ENCODE measurements at regions not wholly inside any gene's neighbourhood (a gene's known extent, or its start where the extent isn't known, plus 50 kb on each side); places are given as distances from the start of the nearest gene placed in this dataset.
A peak's percentile ranks its signal among the peaks of the same experiment; 100 is the strongest.

DNA sequence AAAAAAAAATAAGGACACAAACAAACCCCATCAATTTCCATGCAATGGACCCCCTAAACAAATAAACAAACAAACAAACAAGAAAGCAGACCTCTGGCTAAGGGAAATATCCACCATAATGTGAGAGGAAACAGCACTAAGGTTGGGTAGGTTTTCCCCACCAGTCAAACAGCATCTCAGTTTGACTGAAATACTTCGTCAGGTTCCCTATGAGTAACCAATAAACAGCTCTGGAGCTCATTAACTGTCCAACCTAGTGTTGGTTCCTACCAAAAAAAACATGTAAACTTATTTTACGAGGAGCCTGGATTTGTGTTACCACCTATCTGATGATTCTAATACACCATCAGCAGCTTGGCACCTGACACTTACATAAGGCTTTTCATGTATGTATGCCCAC lies 198.5 kb upstream of the TARS1 start:
- DNase-seq (ENCODE audit: low read depth): no peak

DNA sequence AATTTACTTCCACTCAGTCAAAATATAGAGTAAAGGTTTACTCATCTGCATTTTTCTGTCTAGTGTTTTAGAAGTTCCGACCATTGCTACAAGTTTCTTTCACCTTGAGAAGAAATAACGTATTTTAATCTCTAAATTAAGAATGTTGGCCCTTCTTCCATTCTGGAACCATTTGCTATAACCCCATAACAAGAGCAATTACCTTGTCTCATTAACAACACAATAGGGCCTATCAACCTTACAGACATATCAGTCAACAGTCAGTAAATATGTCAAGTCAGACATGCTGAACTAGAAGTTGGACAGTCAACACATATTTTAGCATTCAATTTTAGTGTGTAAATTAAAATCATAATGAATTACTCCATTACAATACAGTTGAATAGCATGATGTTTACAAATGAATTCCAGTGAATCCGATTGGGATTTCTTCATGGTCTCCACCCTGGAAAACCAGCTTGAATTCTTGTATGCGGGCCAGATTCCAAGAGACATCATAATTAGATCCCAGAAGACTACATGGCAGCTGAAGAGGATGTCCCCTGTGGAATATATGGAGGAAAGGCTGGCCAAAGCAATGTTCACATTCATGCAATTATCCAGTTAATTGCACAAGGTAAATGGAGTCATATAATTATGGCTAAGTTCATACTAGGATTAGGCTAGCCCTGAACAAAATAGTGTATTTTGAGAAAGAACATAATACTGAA lies 196.2 kb upstream of the TARS1 start:
- DNase-seq (ENCODE audit: low read depth): no peak

DNA sequence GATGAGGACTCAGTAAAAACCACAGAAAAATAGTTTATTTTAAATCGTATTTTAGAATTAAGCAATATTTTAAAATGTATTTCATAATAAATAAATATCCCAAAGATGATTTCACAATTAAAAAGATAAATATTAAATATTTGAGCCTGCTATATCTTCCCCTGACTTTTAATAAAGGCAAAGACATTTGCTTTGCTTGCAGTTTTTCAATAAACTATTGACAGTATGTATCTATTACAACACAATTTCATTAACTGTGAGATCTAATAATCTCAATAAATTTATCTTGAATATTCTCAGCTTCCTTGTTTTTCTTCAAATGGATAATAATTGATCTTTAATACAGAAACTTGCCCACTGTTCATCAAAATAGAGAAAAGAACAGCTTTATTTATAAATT lies 186.2 kb upstream of the TARS1 start:
- DNase-seq (ENCODE audit: low read depth): no peak

DNA sequence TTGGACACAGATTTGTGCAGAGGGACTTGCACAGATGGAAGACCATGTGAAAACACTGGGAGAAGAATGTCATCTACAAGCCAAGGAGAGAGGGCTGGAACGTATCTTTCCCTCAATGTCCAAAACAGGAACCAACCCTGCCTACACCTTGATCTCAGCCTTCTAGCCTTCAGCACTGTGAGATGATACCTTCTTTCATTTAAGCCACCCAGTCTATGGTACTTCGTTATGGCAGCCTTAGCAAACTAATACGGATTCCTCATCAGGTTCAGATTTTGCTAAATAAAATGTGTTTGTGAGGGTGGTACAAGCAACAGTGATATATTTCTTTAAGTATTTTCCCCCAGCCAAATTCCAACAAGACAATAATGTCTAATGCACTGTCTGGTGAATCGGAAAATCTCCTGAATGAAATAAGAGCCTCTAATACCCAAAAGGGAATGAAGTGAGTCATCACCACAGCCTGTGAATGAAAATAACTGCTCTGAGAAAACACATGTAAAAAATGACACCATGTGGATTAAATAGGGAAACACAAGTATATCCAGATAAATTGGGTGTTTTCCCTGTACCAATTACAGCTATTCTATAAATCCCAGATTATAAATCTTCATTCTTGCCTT lies 182.8 kb upstream of the TARS1 start:
- peak; percentile 85 for DNase-seq (ENCODE audit: low read depth)

DNA sequence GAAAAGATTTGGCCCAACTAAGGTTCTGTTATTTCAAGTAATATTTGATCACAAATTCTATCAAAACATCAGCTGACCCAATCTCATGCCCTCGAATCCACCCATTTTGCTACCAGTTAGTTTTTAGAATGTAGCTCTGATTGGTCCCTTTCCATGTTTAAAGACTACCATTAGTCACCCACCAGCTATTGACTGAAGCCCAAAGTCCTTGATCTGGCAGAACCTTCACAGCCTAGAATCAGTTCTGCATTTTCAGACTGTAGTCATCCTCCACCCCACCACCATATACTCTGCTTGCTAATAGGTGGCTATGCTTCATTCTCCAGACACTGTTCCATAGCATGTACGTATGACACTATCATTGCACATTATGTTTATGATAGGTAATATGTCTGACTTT lies 182.2 kb upstream of the TARS1 start:
- DNase-seq (ENCODE audit: low read depth): no peak

DNA sequence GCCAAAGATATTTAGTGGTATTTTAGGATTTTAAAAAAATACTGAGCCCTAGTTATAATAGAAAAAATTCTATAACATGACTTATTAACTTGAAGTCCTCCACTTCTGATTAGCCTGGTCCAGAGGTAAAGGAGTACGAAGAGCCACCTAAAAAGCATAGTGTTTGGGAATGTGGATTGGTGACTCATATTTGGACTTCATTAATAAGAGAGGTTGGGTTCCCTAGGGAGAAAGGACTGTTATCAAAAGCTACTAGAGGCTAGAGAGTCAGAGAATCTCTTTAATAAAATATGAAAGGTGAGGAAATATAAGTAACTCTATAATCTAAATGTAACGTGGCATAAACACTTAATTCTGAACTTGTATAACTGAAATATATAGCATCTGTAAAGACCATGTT lies 180.7 kb upstream of the TARS1 start:
- DNase-seq (ENCODE audit: low read depth): peak; percentile 6

DNA sequence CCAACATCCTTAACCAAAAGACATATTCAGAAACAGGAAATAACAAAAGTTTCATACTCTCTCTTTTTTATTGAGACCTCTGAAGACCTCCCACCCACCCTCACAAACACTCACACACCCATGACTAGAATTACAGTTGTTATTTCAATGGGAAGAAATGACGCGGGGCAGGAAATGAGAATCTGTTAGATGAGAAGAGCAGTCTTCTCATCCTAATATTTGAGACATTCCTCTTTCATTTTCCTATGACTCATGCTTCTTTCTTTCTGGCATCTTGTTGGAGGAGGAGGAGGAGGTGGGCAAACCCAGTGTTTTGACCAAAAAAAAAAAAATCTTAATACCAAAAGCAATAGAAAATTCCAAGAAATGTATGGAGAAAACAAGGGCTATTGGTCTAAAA lies 179.5 kb upstream of the TARS1 start:
- no peak for DNase-seq (ENCODE audit: low read depth)

DNA sequence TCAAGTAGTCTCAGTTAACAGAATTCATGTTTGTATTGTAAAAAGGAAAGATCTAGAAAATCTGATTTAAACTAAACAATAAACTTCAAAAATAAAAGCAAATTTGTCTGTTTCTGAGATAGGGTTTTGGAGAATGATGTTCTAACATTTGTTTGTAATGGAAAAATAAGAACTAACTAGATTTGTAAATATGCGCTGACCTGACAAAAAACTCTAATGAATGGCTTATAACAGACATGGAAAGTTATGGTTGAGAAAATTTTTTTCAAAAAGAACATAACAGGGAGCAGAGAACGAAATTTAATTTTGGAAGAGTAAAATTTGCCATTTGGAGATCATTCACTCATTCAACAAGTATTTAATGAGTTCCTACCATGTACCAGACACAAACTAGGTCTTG lies 179.0 kb upstream of the TARS1 start:
- DNase-seq (ENCODE audit: low read depth): no peak

DNA sequence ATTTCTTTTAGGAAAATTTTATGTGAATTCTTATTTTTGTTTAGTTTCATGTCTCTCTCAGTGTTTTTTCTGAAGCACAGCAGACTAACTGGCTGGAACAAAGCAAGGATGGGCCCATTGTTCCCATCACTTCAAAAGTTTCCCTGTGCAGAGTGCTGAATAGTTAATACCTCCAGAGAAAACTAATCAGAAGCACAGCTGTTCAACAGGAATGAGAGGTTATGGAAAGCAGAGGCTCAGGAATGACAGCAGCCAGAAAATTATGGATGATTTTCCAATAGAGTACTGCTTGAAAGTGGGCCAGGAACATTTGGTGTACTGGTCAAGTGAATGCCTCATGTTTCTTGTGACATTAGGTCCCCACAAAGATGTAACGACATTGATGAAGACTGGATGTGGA lies 173.0 kb upstream of the TARS1 start:
- DNase-seq (ENCODE audit: low read depth): no peak

DNA sequence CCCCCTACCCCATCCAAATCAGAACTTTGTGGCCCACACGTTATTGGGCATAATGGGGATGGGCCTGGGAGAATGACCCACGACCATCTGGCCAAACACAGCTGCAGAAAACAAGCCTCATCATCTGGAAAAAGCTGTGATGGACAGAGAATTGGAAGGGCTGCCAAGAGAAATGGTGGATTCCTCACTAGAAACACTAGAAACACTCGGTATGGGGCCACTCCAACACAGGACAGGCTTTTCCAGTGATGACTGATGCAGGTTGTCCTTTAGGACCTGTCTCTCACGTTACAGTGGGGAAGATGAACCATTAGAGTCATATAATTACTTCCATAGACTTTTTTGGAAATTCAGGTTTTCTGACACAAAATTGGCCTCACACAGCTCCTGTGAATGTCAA lies 172.4 kb upstream of the TARS1 start:
- DNase-seq (ENCODE audit: low read depth): no peak

DNA sequence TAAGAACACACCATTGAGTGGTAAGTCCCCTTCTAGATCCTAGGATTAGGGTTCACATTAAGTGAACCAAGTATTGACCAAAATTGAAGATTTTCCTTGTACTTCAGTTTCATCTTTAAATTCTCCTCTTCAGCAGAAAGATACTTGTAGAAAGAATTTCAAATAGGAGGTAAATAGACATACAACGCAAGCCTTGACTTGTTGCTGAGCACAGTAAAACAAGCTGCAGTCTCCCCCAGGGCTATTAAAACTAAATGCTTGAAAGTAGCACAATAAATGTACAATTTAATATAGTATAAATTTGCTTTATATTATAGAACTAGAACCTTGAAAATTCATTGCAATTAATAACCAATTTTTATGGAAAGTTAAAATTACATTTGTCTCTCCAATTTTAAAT lies 170.1 kb upstream of the TARS1 start:
- DNase-seq (ENCODE audit: low read depth): no peak

DNA sequence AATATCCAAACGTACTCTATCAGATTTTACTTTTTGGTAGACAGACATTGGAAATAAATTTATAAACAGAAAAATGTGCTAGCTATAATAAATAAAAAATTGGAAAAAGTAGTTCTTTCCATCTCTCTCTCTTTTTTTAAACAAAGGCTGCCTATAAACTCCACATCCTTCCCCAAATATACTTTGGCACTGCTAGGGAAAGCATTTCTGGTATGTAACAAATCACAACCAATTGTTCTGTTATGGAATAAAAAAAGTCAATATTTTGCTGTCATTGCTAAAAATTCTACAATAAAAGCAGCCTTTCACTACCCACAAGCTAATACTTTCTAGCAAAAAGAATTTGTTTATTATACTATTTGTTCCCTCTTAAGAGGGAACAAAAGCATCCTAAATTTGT lies 169.2 kb upstream of the TARS1 start:
- DNase-seq (ENCODE audit: low read depth): no peak

DNA sequence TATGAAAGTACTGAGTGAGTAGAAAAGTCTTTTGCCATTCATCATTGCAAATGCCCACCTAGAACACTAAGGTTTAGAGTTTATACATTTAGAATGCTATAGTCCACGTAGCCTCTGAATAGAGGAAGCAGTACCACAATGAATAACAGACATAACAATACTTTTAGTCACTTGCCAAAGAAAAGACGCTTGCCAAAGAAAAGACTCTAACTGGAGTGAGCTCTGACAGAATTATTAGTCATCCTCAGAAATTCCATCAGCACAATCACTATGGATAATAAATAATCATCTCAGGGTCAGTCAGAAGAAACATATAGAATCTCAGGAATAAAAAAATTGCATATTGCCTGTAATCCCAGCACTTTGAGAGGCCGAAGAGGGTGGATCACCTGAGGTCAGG lies 168.5 kb upstream of the TARS1 start:
- DNase-seq (ENCODE audit: low read depth): peak; percentile 93

DNA sequence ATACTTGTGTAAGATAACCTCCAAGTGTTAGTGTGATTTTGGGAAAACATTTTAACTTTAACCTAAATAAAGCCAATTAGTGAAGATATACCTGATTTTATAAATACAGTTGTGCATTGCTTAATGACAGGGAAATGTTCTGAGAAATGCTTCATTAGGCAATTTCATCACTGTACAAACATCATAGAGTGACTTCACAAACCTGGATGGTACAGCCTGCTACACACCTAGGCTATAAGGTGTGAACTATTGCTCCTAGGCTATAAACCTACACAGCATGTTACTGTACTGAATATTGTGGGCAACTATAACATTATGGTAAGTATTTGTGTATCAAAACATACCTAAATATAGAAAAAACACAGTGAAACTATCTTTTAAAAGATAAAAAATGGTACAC lies 166.8 kb upstream of the TARS1 start:
- peak; percentile 34 for DNase-seq (ENCODE audit: low read depth)

DNA sequence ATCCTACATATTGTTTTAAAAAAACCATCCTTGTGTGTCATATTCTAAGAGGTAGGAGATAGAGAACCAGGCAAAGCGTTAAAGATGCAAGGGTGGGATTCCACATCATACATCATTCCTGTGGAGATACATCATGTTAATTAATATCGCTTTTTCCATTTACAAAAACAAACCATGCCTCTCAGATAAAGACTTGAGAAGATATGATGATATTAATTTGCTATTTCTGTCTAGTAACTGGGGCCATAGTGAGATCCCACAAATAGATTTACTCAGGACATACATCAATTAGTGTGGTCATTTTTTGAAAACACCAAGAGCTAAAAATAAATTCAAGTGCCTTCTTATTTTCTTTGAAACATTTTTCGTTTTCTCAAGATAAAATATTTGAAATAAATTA lies 165.4 kb upstream of the TARS1 start:
- DNase-seq (ENCODE audit: low read depth): no peak

DNA sequence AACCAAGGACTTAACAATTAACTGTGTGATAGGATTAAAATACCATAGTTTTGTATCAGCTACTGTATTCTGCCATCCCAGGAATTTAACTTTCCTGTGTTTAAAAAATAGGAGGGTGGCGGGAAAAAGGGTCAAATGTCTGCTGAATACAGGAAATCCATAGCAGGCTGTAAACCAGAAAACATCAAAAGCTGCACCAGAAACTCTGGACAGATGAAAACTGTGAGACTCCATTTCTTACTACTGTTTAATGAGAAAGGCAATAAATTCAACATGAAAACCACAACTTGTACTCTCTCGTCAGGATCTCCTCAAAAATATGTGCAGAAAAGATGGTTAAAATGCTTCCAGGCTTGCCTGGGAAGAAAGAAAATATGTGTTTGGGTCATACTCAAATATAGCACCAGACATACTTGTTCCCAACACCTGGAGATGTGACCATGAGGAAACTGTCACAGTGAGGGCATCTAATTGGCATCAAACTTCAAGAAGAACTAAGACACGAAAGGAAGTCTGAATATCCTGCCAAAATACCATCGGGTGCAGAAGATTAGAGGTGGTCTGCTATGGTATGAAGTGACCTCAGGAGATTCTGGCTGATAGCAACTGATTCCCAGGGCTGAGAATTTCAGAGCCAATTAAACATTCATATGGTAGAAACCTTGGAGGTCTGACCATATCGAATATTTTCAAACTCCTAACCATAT lies 164.7 kb upstream of the TARS1 start:
- DNase-seq (ENCODE audit: low read depth): no peak

DNA sequence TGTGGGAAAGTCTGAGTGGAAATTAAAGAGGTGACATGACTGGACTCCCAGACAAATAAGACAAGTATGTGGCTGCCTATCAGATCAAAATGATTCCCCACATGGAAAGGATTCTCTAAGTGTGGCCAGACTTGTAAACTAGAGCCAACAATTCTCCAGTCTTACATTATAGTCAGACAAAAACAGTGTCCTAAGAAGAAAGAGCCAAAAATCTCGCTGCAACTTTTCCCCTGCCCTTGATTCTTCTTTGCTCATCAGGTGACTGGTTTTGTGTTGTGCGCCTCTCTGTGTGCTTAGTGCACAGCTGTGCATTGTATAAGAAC lies 164.2 kb upstream of the TARS1 start:
- DNase-seq (ENCODE audit: low read depth): no peak

DNA sequence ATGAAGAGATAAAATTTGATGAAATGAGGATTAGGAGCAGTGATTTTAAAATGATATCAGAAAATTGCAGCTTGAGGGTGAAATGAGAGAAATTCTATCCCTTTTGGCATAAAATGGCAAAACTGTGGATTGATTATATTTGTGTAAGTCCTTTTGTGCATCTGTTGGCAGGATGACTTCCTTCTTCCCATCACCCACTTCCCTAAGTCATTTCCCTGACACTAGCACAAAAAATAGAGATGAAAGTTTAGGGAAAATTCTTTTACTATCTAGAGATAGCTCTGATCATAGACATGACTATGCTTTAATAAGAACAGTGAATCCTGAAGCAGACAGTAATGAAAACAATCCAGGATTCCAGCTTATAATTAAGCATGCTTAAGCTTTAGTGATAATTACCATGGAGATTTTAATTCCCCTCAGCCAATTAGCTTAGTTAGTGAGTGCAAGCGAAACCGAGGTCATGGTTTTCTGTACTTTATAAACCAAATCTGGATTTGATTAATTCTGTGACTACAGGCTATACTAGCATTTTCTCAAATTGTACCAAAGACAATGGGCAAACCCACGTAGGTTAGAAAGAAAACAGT lies 163.6 kb upstream of the TARS1 start:
- DNase-seq (ENCODE audit: low read depth): no peak

DNA sequence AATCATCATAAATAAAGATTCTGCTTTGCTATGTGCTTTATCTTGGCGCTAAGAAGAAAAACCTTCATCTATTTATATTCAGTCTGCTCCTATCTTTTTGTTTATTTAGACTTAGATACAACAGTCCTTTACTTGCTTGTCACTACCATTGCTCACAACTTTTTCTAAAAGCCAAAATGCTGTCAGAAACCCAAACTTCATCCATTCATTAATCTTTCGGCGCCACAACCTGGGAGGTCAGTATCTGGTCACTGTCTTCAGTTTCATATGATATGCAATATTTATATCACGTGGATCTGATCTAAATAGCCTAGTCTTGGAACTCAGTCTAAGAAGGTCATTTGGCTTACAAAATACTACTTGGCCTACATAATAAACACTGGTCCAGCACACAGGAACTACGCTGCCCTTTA lies 159.3 kb upstream of the TARS1 start:
- no peak for DNase-seq (ENCODE audit: low read depth)

DNA sequence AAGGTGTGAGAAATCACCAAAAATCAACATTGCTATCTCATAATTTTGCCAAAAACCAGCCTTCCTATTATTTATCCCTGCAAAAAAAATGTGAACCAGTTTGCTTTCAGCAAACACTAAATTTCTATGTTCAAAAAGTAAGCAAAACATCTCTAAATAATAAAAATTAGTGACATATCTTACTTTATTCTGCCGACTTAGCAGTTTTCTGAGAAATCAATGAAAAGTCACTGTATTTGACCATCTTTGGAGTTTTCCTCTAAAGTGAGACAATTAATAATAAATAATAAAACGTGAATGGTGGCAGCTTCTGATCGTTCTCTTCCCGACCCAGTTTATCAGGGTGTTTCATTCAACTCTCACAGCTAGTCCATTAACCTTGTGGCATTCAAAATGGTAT lies 158.6 kb upstream of the TARS1 start:
- no peak for DNase-seq (ENCODE audit: low read depth)

DNA sequence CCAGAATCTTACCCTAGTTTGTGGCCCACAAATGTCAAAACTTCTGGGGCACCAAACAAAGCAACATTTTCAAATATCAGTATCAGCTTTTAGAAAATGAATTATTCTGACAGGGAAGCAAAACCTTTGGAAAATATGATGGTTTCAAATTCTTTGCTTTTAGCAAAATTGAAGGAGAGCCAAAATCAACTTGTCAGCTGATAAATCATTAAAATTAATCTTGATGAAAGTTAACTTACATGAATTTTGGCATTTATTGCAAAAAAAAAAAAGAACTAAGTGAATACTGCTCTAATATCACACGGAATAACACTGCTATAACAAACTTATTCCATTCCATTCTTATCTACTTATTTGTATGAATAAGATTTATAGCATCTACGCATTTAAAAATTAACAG lies 158.1 kb upstream of the TARS1 start:
- no peak for DNase-seq (ENCODE audit: low read depth)

DNA sequence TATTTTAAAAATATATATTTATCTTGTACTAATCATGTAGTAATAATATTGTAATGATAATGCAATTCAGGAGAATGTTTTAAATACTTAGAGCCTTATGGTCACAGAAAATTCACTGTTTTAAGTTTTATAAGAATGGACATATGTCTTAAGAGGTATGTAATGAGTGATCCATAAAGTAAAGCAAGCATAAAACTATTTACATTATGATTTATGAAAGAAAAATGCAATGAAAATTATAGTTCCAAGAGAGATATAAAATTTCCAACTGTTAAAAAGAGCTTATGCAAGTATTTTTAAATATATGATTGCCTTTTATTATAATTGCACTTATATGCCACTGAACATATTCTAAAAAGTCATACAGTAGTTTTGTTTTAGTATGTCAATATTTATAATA lies 157.5 kb upstream of the TARS1 start:
- DNase-seq (ENCODE audit: low read depth): no peak

DNA sequence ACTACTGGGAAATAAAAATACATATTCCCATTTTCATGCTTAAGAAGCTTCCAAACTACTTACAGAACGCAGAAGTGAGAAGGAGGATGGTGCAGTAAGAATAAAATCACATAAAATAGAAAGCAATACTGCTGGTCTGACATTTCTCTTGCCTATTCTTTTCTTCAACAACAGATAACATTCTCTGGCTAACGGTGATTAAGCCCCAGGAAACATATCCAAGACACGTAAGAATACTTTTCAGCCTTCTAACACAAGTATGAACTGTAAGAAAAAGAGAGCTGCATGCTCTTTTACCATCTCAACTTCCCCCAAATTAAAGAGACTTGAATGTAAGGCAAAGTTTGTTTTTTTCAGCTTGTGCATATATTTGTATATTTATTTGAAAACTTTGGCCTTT lies 156.1 kb upstream of the TARS1 start:
- no peak for DNase-seq (ENCODE audit: low read depth)
